PC-9 (cell line): ENCODE measurements at regions not wholly inside any gene's neighbourhood (a gene's known extent, or its start where the extent isn't known, plus 50 kb on each side); places are given as distances from the start of the nearest gene placed in this dataset.

Experiments used
- CTCF ChIP-seq: fragments of 200-600 bp; sonication (generic); conservative IDR thresholded peaks from 2 replicates; pipeline ENCODE4 v1.6.1; 2017; ENCODE audit warnings: mixed run types, antibody characterized with exemption, mild to moderate bottlenecking, moderate library complexity
- EZH2 ChIP-seq: fragments of 200-600 bp; sonication (generic); IDR thresholded peaks from 2 replicates; pipeline ENCODE4 v1.8.0; 2017; ENCODE audit warnings: antibody characterized with exemption, low read depth

- TF ChIP-seq CTCF (no peak), EZH2 (no peak)
These were observed 167.9 kb upstream of the KCNG1 start for GRCh38 chr20:51190783-51191180.
